ENCODE measurements at regions not wholly inside any gene's neighbourhood (a gene's known extent, or its start where the extent isn't known, plus 50 kb on each side); places are given as distances from the start of the nearest gene placed in this dataset.

DNA sequence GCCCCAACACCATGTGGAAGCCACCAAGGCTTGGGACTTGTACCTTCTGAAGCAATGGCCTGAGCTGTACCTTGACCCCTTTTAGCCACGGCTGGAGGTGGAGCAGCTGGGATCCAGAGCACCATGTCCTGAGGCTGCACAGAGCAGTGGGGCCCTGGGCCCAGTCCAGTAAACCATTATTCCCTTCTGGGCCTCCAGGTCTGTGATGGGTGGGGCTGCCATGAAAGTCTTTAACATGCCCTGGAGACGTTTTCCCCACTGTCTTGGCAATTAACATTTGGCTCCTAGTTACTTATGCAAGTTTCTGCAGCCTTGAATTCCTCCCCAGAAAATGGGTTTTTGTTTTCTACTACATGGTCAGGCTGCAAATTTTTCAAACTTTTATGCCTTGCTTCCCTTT lies 323.7 kb upstream of the ZP4 start:
- TF ChIP-seq, protein P1, sequence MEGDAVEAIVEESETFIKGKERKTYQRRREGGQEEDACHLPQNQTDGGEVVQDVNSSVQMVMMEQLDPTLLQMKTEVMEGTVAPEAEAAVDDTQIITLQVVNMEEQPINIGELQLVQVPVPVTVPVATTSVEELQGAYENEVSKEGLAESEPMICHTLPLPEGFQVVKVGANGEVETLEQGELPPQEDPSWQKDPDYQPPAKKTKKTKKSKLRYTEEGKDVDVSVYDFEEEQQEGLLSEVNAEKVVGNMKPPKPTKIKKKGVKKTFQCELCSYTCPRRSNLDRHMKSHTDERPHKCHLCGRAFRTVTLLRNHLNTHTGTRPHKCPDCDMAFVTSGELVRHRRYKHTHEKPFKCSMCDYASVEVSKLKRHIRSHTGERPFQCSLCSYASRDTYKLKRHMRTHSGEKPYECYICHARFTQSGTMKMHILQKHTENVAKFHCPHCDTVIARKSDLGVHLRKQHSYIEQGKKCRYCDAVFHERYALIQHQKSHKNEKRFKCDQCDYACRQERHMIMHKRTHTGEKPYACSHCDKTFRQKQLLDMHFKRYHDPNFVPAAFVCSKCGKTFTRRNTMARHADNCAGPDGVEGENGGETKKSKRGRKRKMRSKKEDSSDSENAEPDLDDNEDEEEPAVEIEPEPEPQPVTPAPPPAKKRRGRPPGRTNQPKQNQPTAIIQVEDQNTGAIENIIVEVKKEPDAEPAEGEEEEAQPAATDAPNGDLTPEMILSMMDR (IDR thresholded peaks at IDR 0.05; ENCODE audit: borderline replicate concordance, extremely low read depth, low read length, poor library complexity, severe bottlenecking), result no peak
- TF ChIP-seq EZH2 (IDR thresholded peaks at IDR 0.05; ENCODE audit: borderline replicate concordance, low read depth, low read length, severe bottlenecking), result no peak

Measured in DND-41 (cell line).